GM23248 (cell line): ENCODE measurements at regions not wholly inside any gene's neighbourhood (a gene's known extent, or its start where the extent isn't known, plus 50 kb on each side); places are given as distances from the start of the nearest gene placed in this dataset.

Source experiments
- DNase-seq: peaks from one replicate; pipeline ENCODE4 v3.0.0-alpha.2; 2015
- H2AFZ ChIP-seq: fragments of 200-600 bp; sonication (generic); 2 replicates; pipeline ENCODE4 v1.6.1; 2016; ENCODE audit warnings: antibody characterized with exemption
- H3F3A ChIP-seq: fragments of 200-600 bp; sonication (generic); 2 replicates; pipeline ENCODE4 v1.6.1; 2016; ENCODE audit warnings: mild to moderate bottlenecking, antibody characterized with exemption, mixed run types; ENCODE audit not compliant: insufficient read depth
- H3K27ac ChIP-seq: fragments of 200-600 bp; sonication (generic); 2 replicates; pipeline ENCODE4 v1.5.1; 2016; ENCODE audit warnings: mild to moderate bottlenecking
- H3K27me3 ChIP-seq: fragments of 200-600 bp; sonication (generic); replicated peaks from 2 replicates; pipeline ENCODE4 v1.6.1; 2016; ENCODE audit warnings: mild to moderate bottlenecking; ENCODE audit not compliant: insufficient read depth
- H3K36me3 ChIP-seq: fragments of 200-600 bp; sonication (generic); 2 replicates; pipeline ENCODE4 v1.6.1; 2016; ENCODE audit warnings: low read depth, mild to moderate bottlenecking
- H3K4me1 ChIP-seq: fragments of 200-600 bp; sonication (generic); 2 replicates; pipeline ENCODE4 v1.6.1; 2016; ENCODE audit warnings: mild to moderate bottlenecking; ENCODE audit not compliant: insufficient read depth
- H3K4me2 ChIP-seq: fragments of 200-600 bp; sonication (generic); one replicate; pipeline ENCODE4 v1.6.1; 2016; ENCODE audit warnings: mild to moderate bottlenecking; ENCODE audit not compliant: unreplicated experiment
- H3K4me3 ChIP-seq: fragments of 200-600 bp; sonication (generic); 2 replicates; pipeline ENCODE4 v1.5.1; 2016; ENCODE audit warnings: mild to moderate bottlenecking
- H3K79me2 ChIP-seq: fragments of 200-600 bp; sonication (generic); 2 replicates; pipeline ENCODE4 v1.6.1; 2016; ENCODE audit warnings: mild to moderate bottlenecking; ENCODE audit not compliant: insufficient read depth
- H3K9ac ChIP-seq: fragments of 200-600 bp; sonication (generic); 2 replicates; pipeline ENCODE4 v1.6.1; 2016; ENCODE audit warnings: mild to moderate bottlenecking
- H3K9me2 ChIP-seq: fragments of 200-600 bp; sonication (generic); 2 replicates; pipeline ENCODE4 v1.6.1; 2016; ENCODE audit warnings: mixed run types, mild to moderate bottlenecking, moderate library complexity; ENCODE audit not compliant: insufficient read depth
- H3K9me3 ChIP-seq: fragments of 200-600 bp; sonication (generic); one replicate; pipeline ENCODE4 v1.6.1; 2017; ENCODE audit warnings: low read depth
- H4K20me1 ChIP-seq: fragments of 200-600 bp; sonication (generic); 2 replicates; pipeline ENCODE4 v1.6.0; 2016; ENCODE audit not compliant: insufficient read depth
- EZH2 ChIP-seq: fragments of 200-600 bp; sonication (generic); IDR thresholded peaks from 2 replicates; pipeline ENCODE4 v1.6.1; 2018; ENCODE audit warnings: antibody characterized with exemption, mild to moderate bottlenecking; ENCODE audit not compliant: insufficient read depth, poor library complexity, severe bottlenecking
- EZH2phosphoT487 ChIP-seq: fragments of 200-600 bp; sonication (generic); IDR thresholded peaks from 2 replicates; pipeline ENCODE4 v1.6.1; 2018; ENCODE audit warnings: antibody characterized with exemption, moderate library complexity, mild to moderate bottlenecking, low read depth; ENCODE audit not compliant: insufficient read depth
- WGBS, 2 experiments: methylation state at CpG; one replicate each; pipeline ENCODE4 v1.1.6; 2015 to 2017; ENCODE audit warnings: low lambda C conversion rate in 2 of 2, low coverage in 1 of 2; ENCODE audit errors: missing lambda C conversion rate in 2 of 2; 5-methylcytosine and 5-hydroxymethylcytosine counted together
- in situ Hi-C: fragments of 300-500 bp; cut with MboI; formaldehyde crosslinking; loops from 2 replicates; pipeline ENCODE4 v1.15.0; 2020

GRCh38 chr9:89873801-89874200 lies 269.0 kb downstream of the GADD45G start:
- no peaks in the 10 kb centered on the region for H3K27me3 ChIP-seq
- no peaks in the 10 kb centered on the region for H3F3A ChIP-seq
- no peak overlapping the region for H2AFZ ChIP-seq
- no peaks in the 10 kb centered on the region for H3K36me3 ChIP-seq
- H3K9me3 ChIP-seq, result no peaks in the 10 kb centered on the region
- H3K4me3 ChIP-seq, result no peak overlapping the region
- no peak for DNase-seq
- in situ Hi-C loops, result no loop called here
- H3K79me2 ChIP-seq, result no peaks in the 10 kb centered on the region
- no peak for TF ChIP-seq EZH2
- TF ChIP-seq EZH2phosphoT487, result no peak
- no peak overlapping the region for H3K27ac ChIP-seq
- no peaks in the 10 kb centered on the region for H4K20me1 ChIP-seq
- H3K4me2 ChIP-seq, result no peak overlapping the region
- no peaks in the 10 kb centered on the region for H3K4me1 ChIP-seq
- no peak overlapping the region for H3K9ac ChIP-seq
- 79 to 89% methylated on average over 8 of the region's 8 CpGs for WGBS, 2 experiments
- no peaks in the 10 kb centered on the region for H3K9me2 ChIP-seq

GRCh38 chr9:89874351-89875321 lies 269.8 kb downstream of the GADD45G start:
- Histone ChIP-seq H3K9ac (no peak overlapping the region), H3F3A (no peaks in the 10 kb centered on the region), H3K4me2 (no peak overlapping the region), H3K4me1 (no peaks in the 10 kb centered on the region), H3K9me3 (no peaks in the 10 kb centered on the region), H3K4me3 (no peak overlapping the region), H2AFZ (no peak overlapping the region), H3K27me3 (no peaks in the 10 kb centered on the region), H3K79me2 (no peaks in the 10 kb centered on the region), H3K27ac (no peak overlapping the region), H3K36me3 (no peaks in the 10 kb centered on the region), H4K20me1 (no peaks in the 10 kb centered on the region), H3K9me2 (no peaks in the 10 kb centered on the region)
- DNase-seq, result no peak
- WGBS, 2 experiments, result 40 to 49% methylated on average over 18 of the region's 18 CpGs
- in situ Hi-C loops, result no loop called here
- no peak for TF ChIP-seq EZH2phosphoT487
- no peak for TF ChIP-seq EZH2

- DNase-seq, result no peak
- H3K36me3 ChIP-seq, result no peaks in the 10 kb centered on the region
- no peak overlapping the region for H2AFZ ChIP-seq
- H3K27me3 ChIP-seq, result no peaks in the 10 kb centered on the region
- no peaks in the 10 kb centered on the region for H3K79me2 ChIP-seq
- H3K9me3 ChIP-seq, result no peaks in the 10 kb centered on the region
- no peaks in the 10 kb centered on the region for H3F3A ChIP-seq
- TF ChIP-seq EZH2phosphoT487 (no peak), EZH2 (no peak)
- in situ Hi-C loops, result no loop called here
- H3K27ac ChIP-seq, result no peak overlapping the region
- H4K20me1 ChIP-seq, result no peaks in the 10 kb centered on the region
- H3K4me1 ChIP-seq, result no peaks in the 10 kb centered on the region
- H3K4me2 ChIP-seq, result no peak overlapping the region
- H3K9me2 ChIP-seq, result no peaks in the 10 kb centered on the region
- no peak overlapping the region for H3K4me3 ChIP-seq
- 72 to 80% methylated on average over 18 of the region's 18 CpGs for WGBS, 2 experiments
- no peak overlapping the region for H3K9ac ChIP-seq
These were observed 272.5 kb downstream of the GADD45G start for GRCh38 chr9:89877051-89878002.

- Histone ChIP-seq H3K27me3 (no peaks in the 10 kb centered on the region), H3K9me2 (no peaks in the 10 kb centered on the region), H4K20me1 (no peaks in the 10 kb centered on the region), H3K4me1 (no peaks in the 10 kb centered on the region), H2AFZ (no peak overlapping the region), H3K9ac (no peak overlapping the region), H3K4me2 (no peak overlapping the region), H3F3A (no peaks in the 10 kb centered on the region), H3K9me3 (no peaks in the 10 kb centered on the region), H3K27ac (no peak overlapping the region), H3K4me3 (no peak overlapping the region), H3K36me3 (no peaks in the 10 kb centered on the region), H3K79me2 (no peaks in the 10 kb centered on the region)
- in situ Hi-C loops, result no loop called here
- no peak for DNase-seq
- WGBS, 2 experiments, result 91 to 93% methylated on average over 5 of the region's 5 CpGs
- TF ChIP-seq EZH2, result no peak
- TF ChIP-seq EZH2phosphoT487, result no peak
These were observed 273.2 kb downstream of the GADD45G start for GRCh38 chr9:89878003-89878411.
